ENCODE measurements at regions not wholly inside any gene's neighbourhood (a gene's known extent, or its start where the extent isn't known, plus 50 kb on each side); places are given as distances from the start of the nearest gene placed in this dataset.

DNA sequence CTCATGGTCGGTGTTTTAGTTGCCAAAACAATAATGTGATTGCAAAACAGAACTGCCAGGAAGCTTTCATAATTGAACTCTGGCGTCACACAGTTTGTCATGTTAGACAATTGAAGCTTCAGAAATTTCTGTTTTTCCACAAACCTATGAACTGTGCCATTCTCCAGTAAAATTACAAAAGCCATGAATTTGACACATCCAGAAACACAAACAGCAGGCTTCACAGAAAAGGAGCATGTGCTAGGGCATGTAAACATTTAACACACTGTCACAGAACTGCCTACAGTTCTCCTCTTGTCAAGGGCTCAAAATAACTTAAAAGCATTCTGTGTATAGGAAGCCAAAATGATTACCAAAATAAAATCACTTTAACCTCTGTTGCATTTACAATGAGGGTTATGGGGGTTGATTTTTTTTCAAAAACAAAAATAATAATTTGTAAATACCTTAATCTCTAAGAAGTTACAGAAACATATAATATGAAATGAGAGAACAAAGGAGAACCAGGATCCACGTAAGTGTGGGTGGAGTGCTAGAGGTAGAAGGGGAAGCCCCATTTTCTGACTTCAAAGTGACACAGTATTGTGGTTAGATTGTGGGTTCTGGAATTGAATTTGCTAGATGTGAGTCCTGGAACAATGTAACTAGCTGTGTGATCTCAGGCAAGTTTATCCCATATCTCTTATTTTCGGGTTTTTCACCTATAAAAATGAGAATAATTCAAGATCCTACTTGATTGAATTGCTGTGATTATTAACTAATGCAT lies 295.0 kb downstream of the CENPC start (continued):
- TF ChIP-seq RARB (CRISPR knock-in tag; IDR thresholded peaks at IDR 0.05), result no peak
- no peak for TF ChIP-seq ZC3H10 (CRISPR knock-in tag; IDR thresholded peaks at IDR 0.05)
- TF ChIP-seq ZNF70 (CRISPR knock-in tag; IDR thresholded peaks at IDR 0.05), result no peak

DNA sequence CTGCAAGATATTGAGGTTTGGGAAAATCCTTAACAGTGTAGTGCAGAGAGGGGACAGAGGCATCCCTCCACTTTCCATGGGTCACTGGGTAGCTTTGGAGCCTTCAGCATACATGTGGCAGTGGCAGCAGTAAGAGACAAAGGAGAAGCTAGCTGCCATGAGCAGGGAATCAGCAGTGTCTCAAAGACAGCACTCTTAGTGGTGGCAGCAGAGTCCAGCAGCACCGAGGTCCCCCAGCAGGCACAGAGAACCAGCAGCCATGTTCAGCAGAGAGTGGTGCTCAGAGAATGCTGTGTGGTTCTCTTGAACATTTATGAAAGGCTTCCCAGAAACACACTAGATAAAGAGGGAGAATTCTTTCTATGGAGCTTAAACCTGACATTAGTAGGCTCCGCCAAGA lies 308.5 kb downstream of the CENPC start:
- TF ChIP-seq ARNTL (CRISPR knock-in tag; IDR thresholded peaks at IDR 0.05; ENCODE audit: borderline replicate concordance, low read depth) (no peak), TOX (CRISPR knock-in tag; IDR thresholded peaks at IDR 0.05; ENCODE audit: borderline replicate concordance) (no peak), GLIS3 (CRISPR knock-in tag; IDR thresholded peaks at IDR 0.05) (no peak), BACH2 (CRISPR knock-in tag; IDR thresholded peaks at IDR 0.05; ENCODE audit: borderline replicate concordance) (no peak), ZNF8 (CRISPR knock-in tag; IDR thresholded peaks at IDR 0.05) (no peak), ZNF565 (CRISPR knock-in tag; conservative IDR thresholded peaks at IDR 0.05; ENCODE audit: low read depth) (no peak), CSDC2 (CRISPR knock-in tag; IDR thresholded peaks at IDR 0.05) (no peak), ESRRG (CRISPR knock-in tag; IDR thresholded peaks at IDR 0.05) (no peak), SNAI2 (CRISPR knock-in tag; IDR thresholded peaks at IDR 0.05) (no peak), ZFP3 (CRISPR knock-in tag; IDR thresholded peaks at IDR 0.05) (no peak), OSR1 (CRISPR knock-in tag; IDR thresholded peaks at IDR 0.05) (no peak)
- TF ChIP-seq, protein P1, sequence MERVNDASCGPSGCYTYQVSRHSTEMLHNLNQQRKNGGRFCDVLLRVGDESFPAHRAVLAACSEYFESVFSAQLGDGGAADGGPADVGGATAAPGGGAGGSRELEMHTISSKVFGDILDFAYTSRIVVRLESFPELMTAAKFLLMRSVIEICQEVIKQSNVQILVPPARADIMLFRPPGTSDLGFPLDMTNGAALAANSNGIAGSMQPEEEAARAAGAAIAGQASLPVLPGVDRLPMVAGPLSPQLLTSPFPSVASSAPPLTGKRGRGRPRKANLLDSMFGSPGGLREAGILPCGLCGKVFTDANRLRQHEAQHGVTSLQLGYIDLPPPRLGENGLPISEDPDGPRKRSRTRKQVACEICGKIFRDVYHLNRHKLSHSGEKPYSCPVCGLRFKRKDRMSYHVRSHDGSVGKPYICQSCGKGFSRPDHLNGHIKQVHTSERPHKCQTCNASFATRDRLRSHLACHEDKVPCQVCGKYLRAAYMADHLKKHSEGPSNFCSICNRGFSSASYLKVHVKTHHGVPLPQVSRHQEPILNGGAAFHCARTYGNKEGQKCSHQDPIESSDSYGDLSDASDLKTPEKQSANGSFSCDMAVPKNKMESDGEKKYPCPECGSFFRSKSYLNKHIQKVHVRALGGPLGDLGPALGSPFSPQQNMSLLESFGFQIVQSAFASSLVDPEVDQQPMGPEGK (CRISPR knock-in tag; IDR thresholded peaks at IDR 0.05; ENCODE audit: borderline replicate concordance), result no peak
- TF ChIP-seq, protein P2, sequence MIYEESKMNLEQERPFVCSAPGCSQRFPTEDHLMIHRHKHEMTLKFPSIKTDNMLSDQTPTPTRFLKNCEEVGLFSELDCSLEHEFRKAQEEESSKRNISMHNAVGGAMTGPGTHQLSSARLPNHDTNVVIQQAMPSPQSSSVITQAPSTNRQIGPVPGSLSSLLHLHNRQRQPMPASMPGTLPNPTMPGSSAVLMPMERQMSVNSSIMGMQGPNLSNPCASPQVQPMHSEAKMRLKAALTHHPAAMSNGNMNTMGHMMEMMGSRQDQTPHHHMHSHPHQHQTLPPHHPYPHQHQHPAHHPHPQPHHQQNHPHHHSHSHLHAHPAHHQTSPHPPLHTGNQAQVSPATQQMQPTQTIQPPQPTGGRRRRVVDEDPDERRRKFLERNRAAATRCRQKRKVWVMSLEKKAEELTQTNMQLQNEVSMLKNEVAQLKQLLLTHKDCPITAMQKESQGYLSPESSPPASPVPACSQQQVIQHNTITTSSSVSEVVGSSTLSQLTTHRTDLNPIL (CRISPR knock-in tag; IDR thresholded peaks at IDR 0.05; ENCODE audit: low read depth), result no peak
- TF ChIP-seq, protein P3, sequence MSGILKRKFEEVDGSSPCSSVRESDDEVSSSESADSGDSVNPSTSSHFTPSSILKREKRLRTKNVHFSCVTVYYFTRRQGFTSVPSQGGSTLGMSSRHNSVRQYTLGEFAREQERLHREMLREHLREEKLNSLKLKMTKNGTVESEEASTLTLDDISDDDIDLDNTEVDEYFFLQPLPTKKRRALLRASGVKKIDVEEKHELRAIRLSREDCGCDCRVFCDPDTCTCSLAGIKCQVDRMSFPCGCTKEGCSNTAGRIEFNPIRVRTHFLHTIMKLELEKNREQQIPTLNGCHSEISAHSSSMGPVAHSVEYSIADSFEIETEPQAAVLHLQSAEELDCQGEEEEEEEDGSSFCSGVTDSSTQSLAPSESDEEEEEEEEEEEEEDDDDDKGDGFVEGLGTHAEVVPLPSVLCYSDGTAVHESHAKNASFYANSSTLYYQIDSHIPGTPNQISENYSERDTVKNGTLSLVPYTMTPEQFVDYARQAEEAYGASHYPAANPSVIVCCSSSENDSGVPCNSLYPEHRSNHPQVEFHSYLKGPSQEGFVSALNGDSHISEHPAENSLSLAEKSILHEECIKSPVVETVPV (CRISPR knock-in tag; IDR thresholded peaks at IDR 0.05), result no peak
- ATAC-seq, result no peak

DNA sequence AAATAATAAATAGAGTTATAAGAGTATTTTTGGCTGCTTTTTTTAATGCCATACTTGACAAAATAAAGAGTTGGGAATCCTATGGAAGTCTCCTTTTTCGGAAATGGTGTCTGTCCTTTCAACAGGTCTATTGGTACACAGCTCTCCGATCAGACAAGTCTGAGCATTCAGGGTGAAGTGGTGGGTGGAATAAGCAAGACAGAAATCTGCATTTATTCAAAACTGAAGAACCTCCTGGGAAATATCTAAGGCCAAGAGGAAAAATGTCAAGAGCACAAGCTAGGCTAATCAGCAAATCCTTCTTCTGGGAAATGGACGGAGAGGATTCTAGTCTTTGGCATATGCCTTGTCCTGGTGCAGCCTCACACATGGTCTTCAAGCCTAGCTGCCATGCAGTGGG lies 309.0 kb downstream of the CENPC start:
- TF ChIP-seq PPARA (CRISPR knock-in tag; IDR thresholded peaks at IDR 0.05; ENCODE audit: borderline replicate concordance) (no peak), RARB (CRISPR knock-in tag; IDR thresholded peaks at IDR 0.05) (no peak), ZC3H10 (CRISPR knock-in tag; IDR thresholded peaks at IDR 0.05) (no peak), ZNF8 (CRISPR knock-in tag; IDR thresholded peaks at IDR 0.05) (no peak), SNAI2 (CRISPR knock-in tag; IDR thresholded peaks at IDR 0.05) (no peak), TCF4 (CRISPR knock-in tag; IDR thresholded peaks at IDR 0.05; ENCODE audit: borderline replicate concordance) (no peak)
- TF ChIP-seq, protein P3 (CRISPR knock-in tag; IDR thresholded peaks at IDR 0.05), result no peak
- TF ChIP-seq, protein P1 (CRISPR knock-in tag; IDR thresholded peaks at IDR 0.05; ENCODE audit: borderline replicate concordance), result no peak
- no peak for ATAC-seq

DNA sequence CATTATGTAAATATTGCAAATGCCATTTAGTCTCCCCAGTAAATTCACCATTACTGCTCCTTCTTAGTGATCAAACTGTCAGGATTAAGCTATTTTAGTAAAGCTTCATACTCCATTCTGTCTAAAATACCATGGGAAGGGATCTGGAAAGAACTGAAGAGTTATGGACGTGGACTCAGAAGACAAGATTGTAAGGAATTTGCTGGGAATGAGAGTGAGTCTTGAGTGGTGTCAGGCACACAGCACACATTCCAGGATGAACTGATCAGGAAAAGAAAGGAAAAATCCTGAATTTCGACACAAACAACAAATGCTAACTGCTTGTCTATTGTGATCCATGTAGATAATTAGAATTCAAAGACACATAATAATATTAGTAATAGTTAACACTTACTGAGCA lies 311.0 kb downstream of the CENPC start:
- peak; percentile 24; the same call in 1 of the 3 replicates for ATAC-seq
- TF ChIP-seq CSDC2 (CRISPR knock-in tag; IDR thresholded peaks at IDR 0.05) (no peak), TCF4 (CRISPR knock-in tag; IDR thresholded peaks at IDR 0.05; ENCODE audit: borderline replicate concordance) (no peak), ZNF70 (CRISPR knock-in tag; IDR thresholded peaks at IDR 0.05) (no peak), BACH2 (CRISPR knock-in tag; IDR thresholded peaks at IDR 0.05; ENCODE audit: borderline replicate concordance) (no peak), RARB (CRISPR knock-in tag; IDR thresholded peaks at IDR 0.05) (no peak), ESRRG (CRISPR knock-in tag; IDR thresholded peaks at IDR 0.05) (no peak), PPARA (CRISPR knock-in tag; IDR thresholded peaks at IDR 0.05; ENCODE audit: borderline replicate concordance) (no peak), ISL1 (CRISPR knock-in tag; IDR thresholded peaks at IDR 0.05) (no peak), ZC3H10 (CRISPR knock-in tag; IDR thresholded peaks at IDR 0.05) (no peak)
- TF ChIP-seq, protein P2 (CRISPR knock-in tag; IDR thresholded peaks at IDR 0.05; ENCODE audit: low read depth), result no peak
- TF ChIP-seq, protein P4, sequence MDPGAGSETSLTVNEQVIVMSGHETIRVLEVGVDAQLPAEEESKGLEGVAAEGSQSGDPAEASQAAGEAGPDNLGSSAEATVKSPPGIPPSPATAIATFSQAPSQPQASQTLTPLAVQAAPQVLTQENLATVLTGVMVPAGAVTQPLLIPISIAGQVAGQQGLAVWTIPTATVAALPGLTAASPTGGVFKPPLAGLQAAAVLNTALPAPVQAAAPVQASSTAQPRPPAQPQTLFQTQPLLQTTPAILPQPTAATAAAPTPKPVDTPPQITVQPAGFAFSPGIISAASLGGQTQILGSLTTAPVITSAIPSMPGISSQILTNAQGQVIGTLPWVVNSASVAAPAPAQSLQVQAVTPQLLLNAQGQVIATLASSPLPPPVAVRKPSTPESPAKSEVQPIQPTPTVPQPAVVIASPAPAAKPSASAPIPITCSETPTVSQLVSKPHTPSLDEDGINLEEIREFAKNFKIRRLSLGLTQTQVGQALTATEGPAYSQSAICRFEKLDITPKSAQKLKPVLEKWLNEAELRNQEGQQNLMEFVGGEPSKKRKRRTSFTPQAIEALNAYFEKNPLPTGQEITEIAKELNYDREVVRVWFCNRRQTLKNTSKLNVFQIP (CRISPR knock-in tag; IDR thresholded peaks at IDR 0.05; ENCODE audit: borderline replicate concordance, low read depth), result no peak
- TF ChIP-seq, protein P1 (CRISPR knock-in tag; IDR thresholded peaks at IDR 0.05; ENCODE audit: borderline replicate concordance), result no peak
